ENCODE measurements at regions not wholly inside any gene's neighbourhood (a gene's known extent, or its start where the extent isn't known, plus 50 kb on each side); places are given as distances from the start of the nearest gene placed in this dataset.

DNA sequence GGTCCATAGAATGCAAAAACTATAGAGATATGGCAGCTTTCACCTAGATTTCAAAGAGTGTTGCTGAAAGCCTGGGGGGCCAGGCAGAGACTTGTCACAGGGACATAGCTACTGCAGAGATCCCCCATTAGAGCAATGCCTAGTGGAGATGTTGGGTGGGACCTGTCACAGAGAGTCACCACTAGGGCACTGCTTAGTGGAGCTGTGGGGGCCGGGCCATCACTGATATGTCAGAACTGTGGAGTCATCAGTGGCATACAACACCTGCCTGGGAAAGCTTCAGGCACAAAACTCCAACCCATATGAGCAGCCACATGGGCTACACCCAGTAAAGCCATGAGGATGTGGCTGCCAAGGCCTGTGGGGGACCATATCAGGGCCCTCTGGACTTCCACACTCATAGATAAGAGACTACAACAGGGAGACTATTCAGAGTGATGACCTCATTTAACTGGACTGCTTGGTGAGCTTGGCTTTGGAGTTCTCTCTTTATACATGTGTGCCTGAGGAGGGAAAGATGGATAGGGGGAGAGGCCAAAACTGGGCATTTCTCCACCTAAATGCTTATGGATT is 176.3 kb downstream of the ZNF621 start:
- Histone ChIP-seq H3K27me3 (no peaks in the 10 kb centered on the region), H3K4me1 (no peaks in the 10 kb centered on the region), H3K36me3 (no peaks in the 10 kb centered on the region), H3K9me3 (peaks cover 0 to 7% (median 2%) of the 10 kb centered on the region in 4 donors), H3K4me3 (no peak overlapping the region), H3K27ac (no peak overlapping the region)
- no peak for TF ChIP-seq POLR2AphosphoS5 (IDR thresholded peaks at IDR 0.05)
- no peak for TF ChIP-seq EP300 (IDR thresholded peaks at IDR 0.05)
- TF ChIP-seq CTCF (IDR thresholded peaks at IDR 0.05): no peak
- no peak for TF ChIP-seq POLR2A (IDR thresholded peaks at IDR 0.05)
- no peak for DNase-seq
- 77 to 90% (median 86%) methylated on average over 1 of the region's 1 CpG for WGBS, 5 donors
- intact Hi-C loops (cut with DNase I; ENCODE audit: low total_unique reads): no loop called here

GRCh38 chr3:40704224-40704623 is 179.5 kb downstream of the ZNF621 start:
- H3K9me3 ChIP-seq: peaks cover 0 to 7% (median 2%) of the 10 kb centered on the region in 4 donors
- H3K27ac ChIP-seq: no peak overlapping the region
- intact Hi-C loops (cut with DNase I; ENCODE audit: low total_unique reads): no loop called here
- no peaks in the 10 kb centered on the region for H3K36me3 ChIP-seq
- no peak overlapping the region for H3K4me3 ChIP-seq
- no peak for DNase-seq
- no peaks in the 10 kb centered on the region for H3K4me1 ChIP-seq
- 70 to 79% (median 77%) methylated on average over 1 of the region's 1 CpG for WGBS, 5 donors
- no peaks in the 10 kb centered on the region for H3K27me3 ChIP-seq
- no peak for TF ChIP-seq CTCF (IDR thresholded peaks at IDR 0.05)
- no peak for TF ChIP-seq EP300 (IDR thresholded peaks at IDR 0.05)
- TF ChIP-seq POLR2AphosphoS5 (IDR thresholded peaks at IDR 0.05): no peak
- no peak for TF ChIP-seq POLR2A (IDR thresholded peaks at IDR 0.05)

- intact Hi-C loops (cut with DNase I; ENCODE audit: low total_unique reads): no loop called here
- TF ChIP-seq POLR2A (IDR thresholded peaks at IDR 0.05) (no peak), POLR2AphosphoS5 (IDR thresholded peaks at IDR 0.05) (no peak), EP300 (IDR thresholded peaks at IDR 0.05) (no peak), CTCF (IDR thresholded peaks at IDR 0.05) (no peak)
Measured at GRCh38 chr3:40705663-40706062, 180.9 kb downstream of the ZNF621 start.

DNA sequence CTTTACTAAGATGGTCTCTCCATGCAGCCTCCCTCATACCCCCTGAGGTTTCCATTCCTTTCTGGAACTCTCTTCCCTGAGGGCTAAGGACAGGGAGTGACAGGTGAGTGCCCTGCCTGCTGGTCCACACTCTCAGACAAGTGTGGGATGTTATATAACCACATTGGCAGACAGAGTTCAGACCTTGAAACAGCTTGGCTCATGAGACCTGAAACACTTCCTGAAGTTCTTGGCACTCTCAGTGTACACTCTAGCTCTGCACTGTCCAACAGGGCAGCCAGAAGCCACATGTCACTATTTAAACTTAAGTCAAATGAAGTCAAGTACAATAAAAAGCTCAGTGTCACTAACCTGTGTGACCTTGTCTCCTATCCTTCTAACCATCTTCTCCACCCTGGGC is 188.5 kb downstream of the ZNF621 start:
- no peak for TF ChIP-seq EP300 (IDR thresholded peaks at IDR 0.05)
- TF ChIP-seq POLR2A (IDR thresholded peaks at IDR 0.05): no peak
- TF ChIP-seq CTCF (IDR thresholded peaks at IDR 0.05): no peak
- TF ChIP-seq POLR2AphosphoS5 (IDR thresholded peaks at IDR 0.05): no peak
- peaks cover 0 to 6% (median 2%) of the 10 kb centered on the region in 4 donors for H3K4me1 ChIP-seq
- H3K27me3 ChIP-seq: no peaks in the 10 kb centered on the region
- H3K9me3 ChIP-seq: no peaks in the 10 kb centered on the region
- DNase-seq: no peak
- intact Hi-C loops (cut with DNase I; ENCODE audit: low total_unique reads): no loop called here
- no peak overlapping the region for H3K4me3 ChIP-seq
- no peaks in the 10 kb centered on the region for H3K36me3 ChIP-seq
- H3K27ac ChIP-seq: no peak overlapping the region

More at GRCh38 chr3:40705663-40706062, 180.9 kb downstream of the ZNF621 start:
- Histone ChIP-seq H3K9me3 (peaks cover 0 to 6% (median 1%) of the 10 kb centered on the region in 4 donors), H3K27ac (no peak overlapping the region), H3K36me3 (no peaks in the 10 kb centered on the region), H3K4me3 (no peak overlapping the region), H3K27me3 (no peaks in the 10 kb centered on the region), H3K4me1 (no peaks in the 10 kb centered on the region)
- no peak for DNase-seq
